GM20000 (cell line): ENCODE measurements at regions not wholly inside any gene's neighbourhood (a gene's known extent, or its start where the extent isn't known, plus 50 kb on each side); places are given as distances from the start of the nearest gene placed in this dataset.
"Not testable (repeated sequence)": the region's sequence is repeated elsewhere in the genome, so short reads cannot be mapped to it uniquely, and the experiment has no call there.

Source experiments
- DNase-seq: peaks from one replicate; pipeline ENCODE4 v3.0.0; 2012; ENCODE audit warnings: low spot score
- TF ChIP-seq, protein P1 (sequence below): IDR thresholded peaks from 2 replicates; pipeline ENCODE4 v1.5.1; 2012; ENCODE audit warnings: mild to moderate bottlenecking, control low read depth; ENCODE audit errors: extremely low read depth, missing control alignments

DNA sequence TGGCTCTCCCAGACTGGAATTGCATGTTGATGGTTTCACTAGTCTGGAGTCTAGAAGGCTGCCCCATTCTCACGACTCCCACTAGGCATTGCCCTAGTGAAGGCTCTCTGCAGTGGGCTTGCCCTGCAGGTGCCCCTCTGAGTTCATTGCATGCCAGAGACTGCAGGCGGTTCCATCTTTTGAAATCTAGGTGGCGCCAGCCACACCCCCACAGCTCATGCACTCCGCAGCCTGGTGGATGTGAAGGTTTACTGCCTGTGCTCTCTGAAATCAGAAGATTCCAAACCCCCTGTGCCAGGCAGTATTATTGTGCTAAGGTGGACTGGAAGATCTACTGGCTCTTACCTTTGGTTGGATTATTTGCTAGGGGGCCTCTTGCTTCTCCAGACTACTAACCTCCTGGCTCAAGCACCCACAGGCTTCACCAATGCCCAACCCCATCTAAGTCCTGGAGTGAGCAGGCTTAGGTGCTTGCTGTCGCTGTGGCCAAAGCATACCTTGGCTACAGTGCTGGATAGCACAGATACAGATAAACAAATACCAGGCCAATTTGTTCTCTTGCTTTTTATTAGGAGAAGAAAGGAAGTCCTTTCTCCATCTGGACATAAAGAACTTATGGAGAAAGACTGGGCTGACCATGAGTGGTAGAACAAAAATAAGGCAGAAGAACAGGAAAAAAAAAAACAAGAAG, 83.5 kb upstream of the SIM2 start:
- TF ChIP-seq, protein P1, sequence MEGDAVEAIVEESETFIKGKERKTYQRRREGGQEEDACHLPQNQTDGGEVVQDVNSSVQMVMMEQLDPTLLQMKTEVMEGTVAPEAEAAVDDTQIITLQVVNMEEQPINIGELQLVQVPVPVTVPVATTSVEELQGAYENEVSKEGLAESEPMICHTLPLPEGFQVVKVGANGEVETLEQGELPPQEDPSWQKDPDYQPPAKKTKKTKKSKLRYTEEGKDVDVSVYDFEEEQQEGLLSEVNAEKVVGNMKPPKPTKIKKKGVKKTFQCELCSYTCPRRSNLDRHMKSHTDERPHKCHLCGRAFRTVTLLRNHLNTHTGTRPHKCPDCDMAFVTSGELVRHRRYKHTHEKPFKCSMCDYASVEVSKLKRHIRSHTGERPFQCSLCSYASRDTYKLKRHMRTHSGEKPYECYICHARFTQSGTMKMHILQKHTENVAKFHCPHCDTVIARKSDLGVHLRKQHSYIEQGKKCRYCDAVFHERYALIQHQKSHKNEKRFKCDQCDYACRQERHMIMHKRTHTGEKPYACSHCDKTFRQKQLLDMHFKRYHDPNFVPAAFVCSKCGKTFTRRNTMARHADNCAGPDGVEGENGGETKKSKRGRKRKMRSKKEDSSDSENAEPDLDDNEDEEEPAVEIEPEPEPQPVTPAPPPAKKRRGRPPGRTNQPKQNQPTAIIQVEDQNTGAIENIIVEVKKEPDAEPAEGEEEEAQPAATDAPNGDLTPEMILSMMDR, result no peak
- DNase-seq, result no peak

DNA sequence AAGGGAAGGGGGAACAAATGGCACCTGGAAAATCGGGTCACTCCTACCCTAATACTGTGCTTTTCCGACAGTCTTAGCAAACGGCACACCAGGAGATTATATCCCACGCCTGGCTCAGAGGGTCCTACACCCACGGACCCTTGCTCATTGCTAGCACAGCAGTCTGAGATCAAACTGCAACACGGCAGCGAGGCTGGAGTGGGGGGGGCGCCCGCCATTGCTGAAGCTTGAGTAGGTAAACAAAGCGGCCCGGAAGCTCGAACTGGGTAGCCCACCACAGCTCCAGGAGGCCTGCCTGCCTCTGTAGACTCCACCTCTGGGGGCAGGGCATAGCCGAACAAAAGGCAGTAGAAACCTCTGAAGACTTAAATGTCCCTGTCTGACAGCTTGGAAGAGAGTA, 82.1 kb upstream of the SIM2 start:
- DNase-seq, result not testable (repeated sequence)

DNA sequence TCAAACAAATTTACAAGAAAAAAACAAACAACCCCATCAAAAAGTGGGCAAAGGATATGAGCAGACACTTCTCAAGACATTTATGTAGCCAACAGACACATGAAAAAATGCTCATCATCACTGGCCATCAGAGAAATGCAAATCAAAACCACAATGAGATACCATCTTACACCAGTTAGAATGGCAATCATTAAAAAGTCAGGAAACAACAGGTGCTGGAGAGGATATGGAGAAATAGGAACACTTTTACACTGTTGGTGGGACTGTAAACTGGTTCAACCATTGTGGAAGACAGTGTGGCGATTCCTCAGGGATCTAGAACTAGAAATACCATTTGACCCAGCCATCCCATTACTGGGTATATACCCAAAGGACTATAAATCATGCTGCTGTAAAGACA, 77.1 kb upstream of the SIM2 start:
- DNase-seq, result not testable (repeated sequence)

DNA sequence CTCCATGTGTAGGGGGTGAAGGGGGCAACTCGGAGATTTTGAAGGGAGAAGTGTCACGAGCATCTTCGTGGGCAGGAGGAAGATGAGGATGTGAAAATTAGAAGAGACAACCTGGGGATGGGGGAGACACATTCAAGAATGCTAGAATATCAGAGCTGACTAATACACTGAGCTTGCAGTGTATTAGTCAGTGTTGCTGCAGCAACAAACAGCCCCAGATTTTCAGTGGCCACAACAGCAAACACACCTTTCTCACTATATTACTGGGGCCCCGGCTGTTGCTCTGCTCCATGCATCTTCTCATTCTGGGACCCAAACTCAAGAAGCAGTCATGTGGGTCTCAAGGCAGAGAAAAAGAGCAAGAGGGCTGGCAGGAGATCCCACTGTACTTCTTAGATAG, 74.8 kb upstream of the SIM2 start:
- TF ChIP-seq, protein P1, result no peak
- no peak for DNase-seq

DNA sequence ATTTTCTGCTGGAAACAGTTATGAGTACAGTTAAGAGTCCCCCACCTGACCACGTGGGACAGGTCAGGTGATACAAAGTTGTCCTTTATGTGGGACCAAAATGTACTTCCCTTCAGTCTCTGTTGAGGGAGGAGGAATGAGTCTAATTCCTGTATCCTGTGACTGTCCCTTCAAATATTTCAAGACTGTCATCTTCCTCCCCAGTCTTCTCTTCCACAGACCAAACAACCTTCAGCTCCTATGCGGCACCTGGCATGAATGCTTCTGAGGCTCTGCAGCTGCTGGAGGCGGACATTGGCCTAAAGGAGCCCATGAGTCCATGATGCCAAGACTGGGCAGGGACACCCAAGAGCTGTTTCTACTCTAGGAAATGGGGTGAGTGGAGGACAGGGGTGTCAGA, 72.1 kb upstream of the SIM2 start:
- no peak for DNase-seq

DNA sequence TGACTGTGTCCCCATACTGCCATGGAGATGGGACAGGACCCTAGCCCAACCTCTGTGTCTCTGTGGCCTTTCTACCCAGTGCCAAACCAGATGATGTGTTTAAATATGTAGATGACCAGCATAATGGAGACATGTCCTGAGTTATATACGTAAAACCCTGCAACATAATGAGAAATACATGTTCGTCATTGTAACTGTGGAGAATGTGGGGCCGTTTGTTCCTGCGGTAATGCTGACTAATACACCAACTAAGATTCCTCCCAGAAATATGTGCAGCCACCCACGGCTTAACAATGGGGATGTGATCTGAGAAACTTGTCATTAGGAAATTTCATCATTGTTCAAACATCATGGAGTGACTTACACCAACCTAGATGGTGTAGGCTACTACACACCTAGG, 71.7 kb upstream of the SIM2 start:
- no peak for DNase-seq
- TF ChIP-seq, protein P1, result no peak

More for the DNA sequence above, 72.1 kb upstream of the SIM2 start:
- TF ChIP-seq, protein P1, result no peak

DNA sequence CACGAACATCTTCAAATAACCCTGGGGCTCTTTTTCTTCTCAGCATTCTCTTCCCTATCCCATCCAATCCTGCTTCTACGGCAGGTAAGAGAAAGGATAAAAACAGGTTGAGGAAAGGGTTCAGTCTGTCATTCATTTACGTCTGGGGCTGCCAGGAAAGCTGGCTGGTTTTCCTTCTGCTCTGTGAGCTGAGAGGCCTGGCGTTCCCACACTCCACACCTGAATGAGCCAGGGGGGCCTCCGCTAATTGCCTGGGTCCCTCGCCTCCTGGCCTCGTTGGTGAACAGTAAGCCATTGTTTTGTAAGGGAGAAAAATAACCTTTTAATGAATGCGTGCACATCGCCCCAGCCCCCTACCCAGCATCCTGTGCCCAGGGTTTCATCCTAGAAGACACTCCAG, 70.8 kb upstream of the SIM2 start:
- TF ChIP-seq, protein P1, result no peak
- no peak for DNase-seq

DNA sequence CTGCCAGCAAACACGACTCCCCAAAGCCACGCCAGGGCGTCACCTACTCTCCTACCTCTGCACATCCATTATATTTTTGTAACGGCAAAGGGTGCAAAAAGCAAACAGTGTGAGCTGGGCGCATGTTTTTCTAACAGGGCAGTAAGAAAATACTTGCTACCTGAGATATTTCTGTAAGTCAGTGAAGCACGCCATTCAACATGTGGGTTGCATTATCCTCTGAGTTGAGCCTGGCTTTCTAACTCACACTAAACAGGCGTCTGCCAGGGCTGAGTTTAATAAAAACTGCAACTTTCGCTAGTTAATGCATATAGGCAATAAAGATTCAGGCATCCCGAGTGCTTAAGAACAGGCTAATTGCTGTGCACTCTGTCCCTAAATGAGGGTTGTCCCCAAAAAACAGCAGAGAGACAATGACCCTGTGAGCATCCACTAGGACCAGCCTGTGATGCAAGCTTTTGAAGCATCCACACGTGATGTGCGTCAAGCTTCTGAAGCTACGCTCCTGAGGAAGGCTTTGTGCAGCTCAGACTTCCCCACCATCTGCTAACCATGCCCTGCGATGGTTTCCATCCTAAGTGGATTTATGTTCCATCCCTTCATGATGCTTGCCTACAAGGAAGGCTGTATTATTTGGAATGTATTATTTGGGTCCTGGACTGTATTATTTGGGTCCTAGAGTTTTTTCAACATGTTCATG, 70.0 kb upstream of the SIM2 start:
- TF ChIP-seq, protein P1, result no peak
- DNase-seq, result no peak
